Body of pancreas (tissue), 4 donors: ENCODE measurements at regions not wholly inside any gene's neighbourhood (a gene's known extent, or its start where the extent isn't known, plus 50 kb on each side); places are given as distances from the start of the nearest gene placed in this dataset.

Experiments
- ATAC-seq: fragments of 150-250 bp; one replicate; pipeline ENCODE4 v1.9.1; 2016
- DNase-seq, 4 donors: peaks; one replicate each; pipeline ENCODE4 v3.0.0-alpha.2; 2019
- H3K27ac ChIP-seq, 4 donors: fragments of 200-600 bp; sonication (generic); 1 replicate in 3 of 4; 2 replicates in 1 of 4; pipeline versions ENCODE4 v1.5.1 to v1.6.1; 2016 to 2019; ENCODE audit warnings: mild to moderate bottlenecking in 1 of 4, mixed read lengths in 1 of 4, moderate library complexity in 1 of 4
- H3K27me3 ChIP-seq, 2 donors: fragments of 200-600 bp; sonication (generic); one replicate each; pipeline ENCODE4 v1.6.0; 2016; ENCODE audit warnings: mild to moderate bottlenecking in 1 of 2
- H3K36me3 ChIP-seq, 2 donors: fragments of 200-600 bp; sonication (generic); replicated peaks in 1 of 2; 2 replicates each; pipeline ENCODE4 v1.5.1; 2016; ENCODE audit warnings: low read depth in 2 of 2; ENCODE audit not compliant: insufficient read depth in 1 of 2
- H3K4me1 ChIP-seq: fragments of 200-600 bp; sonication (generic); one replicate; pipeline ENCODE4 v1.6.0; 2016
- H3K4me3 ChIP-seq, 2 donors: fragments of 200-600 bp; sonication (generic); 1 replicate in 1 of 2; 2 replicates in 1 of 2; pipeline ENCODE4 v1.5.1; 2016 to 2019
- H3K9me3 ChIP-seq, 3 donors: fragments of 200-600 bp; sonication (generic); 1 replicate in 2 of 3; 2 replicates in 1 of 3; pipeline ENCODE4 v1.5.1; 2016
- POLR2A ChIP-seq, 3 donors: fragments of 450-650 bp; IDR thresholded peaks; one replicate each; pipeline ENCODE4 v1.6.1; 2016; ENCODE audit warnings: antibody characterized with exemption in 3 of 3, mild to moderate bottlenecking in 2 of 3
- WGBS, 2 donors: methylation state at CpG; one replicate each; pipeline ENCODE4 v1.1.5; 2017; 5-methylcytosine and 5-hydroxymethylcytosine counted together
- intact Hi-C: fragments of 100-400 bp; cut with DNase I; formaldehyde crosslinking; loops from one replicate; pipeline ENCODE4 v1.15.1; 2023
- TF ChIP-seq, protein P1 (sequence below), 7 experiments: fragments of 450-650 bp in 4 of 7; fragments of 200-600 bp in 3 of 7; sonication (generic) in 3 of 7; IDR thresholded peaks; one replicate each; pipeline ENCODE4 v1.5.1; 2016 to 2019; ENCODE audit warnings: antibody characterized with exemption in 7 of 7

DNA sequence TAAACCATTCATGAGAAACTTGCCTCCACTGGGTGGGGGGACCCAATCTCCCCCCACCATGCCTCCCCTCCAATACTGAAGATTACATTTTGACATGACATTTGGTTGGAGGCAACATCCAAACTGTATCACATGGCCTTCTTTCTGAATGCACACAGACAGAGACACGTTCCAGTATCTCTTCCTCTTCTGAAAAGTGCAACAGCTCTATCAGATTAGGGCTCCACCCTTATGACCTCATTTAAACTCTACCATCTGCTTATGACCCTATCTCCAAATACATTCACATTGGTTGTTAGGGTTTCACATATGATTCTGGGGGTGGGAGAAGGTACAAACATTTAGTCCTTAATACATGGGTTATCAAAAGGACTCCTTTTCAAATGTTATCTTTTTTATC is 481.8 kb upstream of the NFIA start:
- ATAC-seq (no peak), DNase-seq (no peak)
- H3K27ac ChIP-seq = no peak overlapping the region
- H3K27me3 ChIP-seq = no peaks in the 10 kb centered on the region
- intact Hi-C loops = no loop called here
- 22 to 41% methylated on average over 1 of the region's 1 CpG for WGBS, 2 donors
- H3K4me3 ChIP-seq = no peak overlapping the region
- no peaks in the 10 kb centered on the region for H3K9me3 ChIP-seq
- no peaks in the 10 kb centered on the region for H3K36me3 ChIP-seq
- TF ChIP-seq, protein P1, sequence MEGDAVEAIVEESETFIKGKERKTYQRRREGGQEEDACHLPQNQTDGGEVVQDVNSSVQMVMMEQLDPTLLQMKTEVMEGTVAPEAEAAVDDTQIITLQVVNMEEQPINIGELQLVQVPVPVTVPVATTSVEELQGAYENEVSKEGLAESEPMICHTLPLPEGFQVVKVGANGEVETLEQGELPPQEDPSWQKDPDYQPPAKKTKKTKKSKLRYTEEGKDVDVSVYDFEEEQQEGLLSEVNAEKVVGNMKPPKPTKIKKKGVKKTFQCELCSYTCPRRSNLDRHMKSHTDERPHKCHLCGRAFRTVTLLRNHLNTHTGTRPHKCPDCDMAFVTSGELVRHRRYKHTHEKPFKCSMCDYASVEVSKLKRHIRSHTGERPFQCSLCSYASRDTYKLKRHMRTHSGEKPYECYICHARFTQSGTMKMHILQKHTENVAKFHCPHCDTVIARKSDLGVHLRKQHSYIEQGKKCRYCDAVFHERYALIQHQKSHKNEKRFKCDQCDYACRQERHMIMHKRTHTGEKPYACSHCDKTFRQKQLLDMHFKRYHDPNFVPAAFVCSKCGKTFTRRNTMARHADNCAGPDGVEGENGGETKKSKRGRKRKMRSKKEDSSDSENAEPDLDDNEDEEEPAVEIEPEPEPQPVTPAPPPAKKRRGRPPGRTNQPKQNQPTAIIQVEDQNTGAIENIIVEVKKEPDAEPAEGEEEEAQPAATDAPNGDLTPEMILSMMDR (IDR thresholded peaks at IDR 0.05) = no peak
- TF ChIP-seq POLR2A (IDR thresholded peaks at IDR 0.05) = no peak
- no peaks in the 10 kb centered on the region for H3K4me1 ChIP-seq

DNA sequence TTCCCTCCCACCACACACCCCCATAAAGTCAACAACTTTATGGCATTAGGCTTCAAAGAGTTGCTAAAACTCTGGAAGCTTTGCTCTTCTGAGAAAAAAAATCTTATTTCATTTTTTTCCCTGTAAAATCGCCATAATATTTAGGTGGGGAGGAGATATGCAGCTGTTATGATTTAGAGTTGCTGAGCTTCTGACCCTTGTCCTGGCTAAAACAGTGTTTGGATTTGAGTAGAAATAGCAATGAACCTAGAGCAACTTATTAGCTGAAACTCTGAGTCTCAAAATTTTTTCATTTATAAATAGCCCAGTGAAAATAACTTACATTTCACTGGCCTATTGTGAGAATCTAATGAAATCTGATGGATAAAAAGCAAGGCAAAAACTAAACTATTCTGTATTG is 482.8 kb upstream of the NFIA start:
- H3K4me1 ChIP-seq = no peaks in the 10 kb centered on the region
- H3K9me3 ChIP-seq = no peaks in the 10 kb centered on the region
- intact Hi-C loops = no loop called here
- H3K27me3 ChIP-seq = no peaks in the 10 kb centered on the region
- no peak overlapping the region for H3K4me3 ChIP-seq
- ATAC-seq = no peak
- DNase-seq = no peak
- 40 to 62% methylated on average over 1 of the region's 1 CpG for WGBS, 2 donors
- no peaks in the 10 kb centered on the region for H3K36me3 ChIP-seq
- H3K27ac ChIP-seq = no peak overlapping the region
- TF ChIP-seq, protein P1 (IDR thresholded peaks at IDR 0.05) = no peak
- no peak for TF ChIP-seq POLR2A (IDR thresholded peaks at IDR 0.05)

DNA sequence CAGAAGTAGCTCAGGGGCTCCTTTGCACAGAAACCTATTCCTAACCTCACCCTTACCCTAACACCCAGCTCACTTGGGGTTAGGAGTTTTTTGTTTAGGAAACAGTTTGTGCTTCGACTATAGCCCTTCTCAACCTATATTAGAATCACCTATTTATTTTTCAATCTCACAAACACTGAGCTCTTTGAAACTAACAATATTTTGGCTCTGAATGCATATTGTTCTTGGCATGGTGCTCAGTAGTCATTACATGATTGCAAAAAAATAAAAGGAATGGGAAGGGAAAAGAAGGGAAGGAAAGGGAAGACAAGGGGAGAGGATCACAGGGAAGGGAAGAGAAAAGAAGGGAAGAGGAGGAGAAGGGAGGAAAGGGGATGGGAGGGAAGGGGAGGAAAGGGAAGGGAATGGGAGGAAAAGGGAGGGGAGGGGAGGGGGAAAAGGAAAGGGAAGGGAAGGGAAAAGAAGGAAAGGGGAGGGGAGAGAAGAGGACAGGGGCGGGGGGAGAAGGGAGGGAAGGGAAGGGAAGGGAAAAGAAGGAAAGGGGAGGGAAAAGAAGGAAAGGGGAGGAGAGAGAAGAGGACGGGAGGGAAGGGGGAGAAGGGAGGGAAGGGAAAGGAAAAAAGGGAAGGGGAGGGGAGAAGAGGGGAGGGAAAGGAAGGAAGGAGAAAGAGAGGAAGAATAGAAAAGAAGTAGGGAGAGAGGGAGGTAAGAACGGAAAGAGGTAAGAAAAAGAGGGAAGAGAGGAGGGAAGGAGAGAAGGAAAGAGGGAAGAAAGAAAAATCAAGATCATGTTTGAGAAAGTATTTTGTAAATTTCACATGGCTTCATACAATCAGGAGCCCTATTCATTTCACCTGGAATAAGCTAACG is 484.1 kb upstream of the NFIA start:
- H3K9me3 ChIP-seq = no peaks in the 10 kb centered on the region
- intact Hi-C loops = no loop called here
- H3K4me1 ChIP-seq = no peaks in the 10 kb centered on the region
- H3K27ac ChIP-seq = no peak overlapping the region
- H3K27me3 ChIP-seq = no peaks in the 10 kb centered on the region
- DNase-seq (no peak), ATAC-seq (no peak)
- no peaks in the 10 kb centered on the region for H3K36me3 ChIP-seq
- TF ChIP-seq, protein P1 (IDR thresholded peaks at IDR 0.05) = no peak
- no peak for TF ChIP-seq POLR2A (IDR thresholded peaks at IDR 0.05)
- H3K4me3 ChIP-seq = no peak overlapping the region
- 61 to 63% methylated on average over 5 of the region's 5 CpGs for WGBS, 2 donors

DNA sequence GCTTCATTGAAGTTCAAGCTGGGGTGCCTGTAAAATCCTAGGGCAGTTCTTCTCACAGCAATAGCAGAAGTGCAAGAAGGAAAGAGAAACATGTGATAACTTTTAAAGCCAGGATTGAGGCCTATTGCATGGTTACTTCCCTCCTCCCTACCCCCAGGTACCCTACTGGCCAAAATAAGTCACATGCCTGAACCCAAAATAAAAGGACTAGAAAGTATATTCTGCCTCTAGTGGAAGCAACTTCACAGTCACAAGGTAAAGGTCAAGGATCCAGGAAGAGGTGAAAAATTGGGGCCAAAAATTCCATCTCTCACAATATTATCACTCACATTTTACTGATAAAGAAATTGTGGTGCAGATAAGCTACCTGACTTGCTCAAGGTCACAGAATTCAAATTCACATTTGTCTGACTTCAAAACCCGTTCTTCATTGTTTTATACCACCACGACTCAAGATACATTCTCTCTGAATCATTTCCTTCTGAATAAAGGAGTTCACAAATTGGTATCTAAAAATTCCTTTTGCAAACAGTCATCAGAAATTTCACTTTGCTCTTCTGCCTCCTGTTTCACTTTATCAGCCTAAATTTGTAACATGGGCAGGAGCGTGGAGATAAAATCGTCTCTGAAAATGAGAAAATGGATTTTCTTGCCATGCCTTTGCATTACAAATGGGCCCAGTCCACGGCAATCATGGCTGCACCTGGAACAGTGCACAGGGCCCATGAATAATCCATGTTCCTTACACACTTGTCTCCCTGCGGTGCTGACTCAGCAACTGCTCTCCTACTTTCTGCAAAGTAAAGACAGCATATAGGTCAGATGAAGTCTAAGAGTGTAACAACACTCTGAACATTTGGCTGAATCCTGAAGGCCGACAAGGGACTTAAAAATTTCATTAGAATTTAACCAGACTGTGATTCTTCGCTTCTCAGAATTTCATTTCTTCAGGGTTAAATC is 485.3 kb upstream of the NFIA start:
- no peaks in the 10 kb centered on the region for H3K36me3 ChIP-seq
- H3K27ac ChIP-seq = peak overlapping the region in 1 of 4 donors; percentile 34
- no peaks in the 10 kb centered on the region for H3K4me1 ChIP-seq
- no peak for TF ChIP-seq POLR2A (IDR thresholded peaks at IDR 0.05)
- TF ChIP-seq, protein P1 (IDR thresholded peaks at IDR 0.05) = peak in 1 of 7 experiments; percentile 17
- H3K4me3 ChIP-seq = no peak overlapping the region
- ATAC-seq (no peak), DNase-seq (no peak)
- no peaks in the 10 kb centered on the region for H3K27me3 ChIP-seq
- intact Hi-C loops = no loop called here
- no peaks in the 10 kb centered on the region for H3K9me3 ChIP-seq
- 52 to 53% methylated on average over 8 of the region's 8 CpGs for WGBS, 2 donors
